ENCODE measurements at regions not wholly inside any gene's neighbourhood (a gene's known extent, or its start where the extent isn't known, plus 50 kb on each side); places are given as distances from the start of the nearest gene placed in this dataset.
"Not testable (repeated sequence)": the region's sequence is repeated elsewhere in the genome, so short reads cannot be mapped to it uniquely, and the experiment has no call there.

DNA sequence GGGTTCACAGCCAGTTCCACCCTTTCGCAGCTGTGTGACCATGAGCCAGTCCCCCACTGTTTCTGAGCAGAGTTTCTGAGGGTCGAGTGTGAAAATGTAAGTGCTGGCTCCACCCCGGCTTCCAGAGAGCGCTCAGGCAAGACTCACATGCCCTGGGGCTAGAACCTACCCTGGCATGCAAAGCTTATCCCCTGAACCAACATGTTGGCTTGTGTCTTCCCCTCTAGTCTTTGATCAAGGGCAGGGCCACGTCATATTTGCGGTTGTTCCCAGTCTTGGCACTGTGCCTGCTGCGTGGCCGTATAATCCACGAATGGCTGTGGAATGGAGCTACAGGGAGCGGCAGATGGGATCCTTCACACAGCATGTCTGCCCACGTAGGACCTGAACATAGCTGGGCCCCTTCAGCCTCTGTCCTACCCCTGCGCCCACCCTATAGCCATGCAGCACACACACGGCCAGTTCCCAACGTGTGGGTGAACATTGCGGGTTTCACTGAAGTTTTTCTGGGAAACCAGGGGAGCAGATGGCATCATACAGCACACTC lies 84.8 kb downstream of the MRM1 start:
- peak; percentile 13 for DNase-seq
- H3K4me3 ChIP-seq, result no peak overlapping the region

DNA sequence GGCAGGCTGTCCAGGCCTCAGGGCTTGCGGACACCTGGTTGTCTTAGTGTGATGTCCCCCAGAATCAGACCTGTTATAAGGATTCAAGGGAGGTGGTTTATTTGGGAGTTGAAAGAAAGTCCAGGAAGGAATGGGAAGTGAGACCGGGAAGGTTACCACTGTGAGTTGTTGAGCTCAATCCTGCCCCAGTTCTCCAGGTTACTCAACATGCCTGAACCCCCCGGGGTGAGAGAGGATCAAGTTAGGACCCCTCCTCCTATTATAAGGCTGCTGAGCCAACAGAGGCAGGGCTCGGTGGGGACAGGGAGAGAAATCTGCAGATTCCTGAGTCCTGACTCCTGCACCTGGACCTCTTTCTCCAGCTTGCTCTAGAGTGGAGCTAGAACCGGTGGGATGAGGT lies 86.4 kb downstream of the MRM1 start:
- Histone ChIP-seq H3K27me3 (peaks cover 18% of the 10 kb centered on the region), H3K9me3 (no peaks in the 10 kb centered on the region), H3K36me3 (no peaks in the 10 kb centered on the region), H3K4me3 (no peak overlapping the region)
- DNase-seq, result no peak

More for the DNA sequence above, 84.8 kb downstream of the MRM1 start:
- H3K9me3 ChIP-seq, result no peaks in the 10 kb centered on the region
- peaks cover 11% of the 10 kb centered on the region for H3K27me3 ChIP-seq
- no peaks in the 10 kb centered on the region for H3K36me3 ChIP-seq

DNA sequence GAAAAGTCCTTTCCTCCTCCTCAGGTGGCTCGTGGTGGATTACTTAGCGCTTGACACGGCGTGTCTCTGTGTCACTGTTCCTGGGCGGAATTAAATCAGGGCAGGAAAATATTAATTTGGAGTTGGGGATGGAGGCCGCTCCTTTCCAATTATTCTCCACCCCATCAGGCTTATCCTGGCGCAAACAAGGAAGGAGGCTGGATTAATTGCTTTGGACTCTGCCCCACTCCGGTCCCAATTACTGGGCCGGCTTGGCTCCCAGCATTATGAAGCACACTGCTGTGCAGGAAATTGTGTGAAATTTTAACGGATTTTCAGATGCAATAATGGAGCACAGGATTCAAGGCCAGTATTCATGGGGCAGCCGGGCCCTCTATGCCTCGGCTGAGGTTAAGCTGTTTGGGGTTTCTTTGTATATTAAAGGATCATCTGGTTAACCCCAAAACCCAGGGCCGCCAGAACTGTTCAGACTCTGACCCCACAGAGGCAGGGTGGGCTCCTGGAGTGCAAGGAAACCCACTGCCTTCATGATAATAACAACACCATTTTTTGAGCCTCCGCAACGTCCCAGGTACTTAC lies 87.8 kb downstream of the MRM1 start:
- H3K4me3 ChIP-seq, result no peak overlapping the region
- H3K9me3 ChIP-seq, result no peaks in the 10 kb centered on the region
- no peaks in the 10 kb centered on the region for H3K36me3 ChIP-seq
- H3K27me3 ChIP-seq, result peaks cover 27% of the 10 kb centered on the region
- DNase-seq, result no peak

DNA sequence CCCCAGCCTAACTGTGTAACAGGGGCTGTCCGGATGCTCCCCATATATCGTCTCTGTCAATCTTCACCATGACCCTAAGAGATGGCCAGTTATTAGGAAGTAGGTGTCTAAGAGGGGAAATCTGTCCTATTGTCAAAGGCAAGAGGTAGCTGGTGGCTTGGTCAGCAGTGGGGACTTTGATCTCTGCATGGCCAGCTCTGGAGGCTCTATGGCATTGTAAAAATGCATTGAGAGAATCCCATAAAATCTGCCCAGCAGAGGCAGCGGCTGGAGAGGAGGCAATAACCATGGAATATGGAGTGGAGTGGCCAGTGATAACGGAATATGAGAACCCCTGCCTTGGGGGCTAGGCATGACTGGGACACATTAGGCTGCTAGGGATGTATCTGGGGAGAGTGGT lies 88.8 kb downstream of the MRM1 start:
- Histone ChIP-seq H3K27me3 (peaks cover 29% of the 10 kb centered on the region), H3K4me3 (no peak overlapping the region), H3K36me3 (no peaks in the 10 kb centered on the region), H3K9me3 (no peaks in the 10 kb centered on the region)
- DNase-seq, result no peak

DNA sequence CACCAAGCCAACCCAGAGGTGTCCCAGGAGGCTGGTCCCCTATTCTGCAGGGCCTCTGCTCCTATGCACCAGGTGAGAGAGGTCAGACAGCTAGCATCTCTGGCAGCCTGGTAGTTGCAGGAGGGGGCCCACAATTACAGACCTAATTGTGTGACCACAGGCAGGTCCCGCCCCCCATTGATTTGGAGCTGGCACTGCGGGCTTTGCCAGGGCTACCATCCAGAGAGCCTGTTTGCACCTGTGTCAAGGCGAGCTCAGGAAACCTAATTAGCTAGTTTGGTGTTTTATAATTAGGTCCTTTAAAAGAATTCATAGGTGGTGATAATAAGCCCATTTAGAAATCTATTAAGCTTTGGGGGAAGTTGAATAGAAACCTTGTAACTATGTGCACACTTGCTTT lies 90.2 kb downstream of the MRM1 start:
- Histone ChIP-seq H3K36me3 (no peaks in the 10 kb centered on the region), H3K27me3 (peaks cover 29% of the 10 kb centered on the region), H3K4me3 (no peak overlapping the region), H3K9me3 (no peaks in the 10 kb centered on the region)
- DNase-seq, result no peak

DNA sequence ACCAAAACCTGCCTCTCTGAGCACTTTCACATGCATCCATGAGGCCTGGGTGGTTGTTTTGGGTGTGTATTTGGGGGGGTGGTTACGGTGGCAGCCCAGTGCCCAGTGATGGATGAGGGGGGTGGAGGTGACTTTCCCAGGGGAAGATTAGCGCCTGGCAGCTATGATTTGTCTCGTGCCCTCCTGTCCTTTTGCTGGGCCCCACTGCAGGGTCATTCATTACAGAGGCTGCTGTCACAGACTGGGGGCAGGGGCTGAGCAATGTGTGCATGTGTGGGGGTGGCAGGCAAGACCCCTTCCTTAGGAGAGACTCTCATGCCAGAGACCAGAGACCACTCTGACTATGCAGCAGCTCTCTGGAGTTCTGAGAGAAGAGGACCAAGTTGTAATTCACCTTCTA lies 93.7 kb downstream of the MRM1 start:
- DNase-seq, result no peak
- peaks cover 20% of the 10 kb centered on the region for H3K27me3 ChIP-seq
- no peaks in the 10 kb centered on the region for H3K36me3 ChIP-seq
- H3K4me3 ChIP-seq, result no peak overlapping the region
- H3K9me3 ChIP-seq, result no peaks in the 10 kb centered on the region

DNA sequence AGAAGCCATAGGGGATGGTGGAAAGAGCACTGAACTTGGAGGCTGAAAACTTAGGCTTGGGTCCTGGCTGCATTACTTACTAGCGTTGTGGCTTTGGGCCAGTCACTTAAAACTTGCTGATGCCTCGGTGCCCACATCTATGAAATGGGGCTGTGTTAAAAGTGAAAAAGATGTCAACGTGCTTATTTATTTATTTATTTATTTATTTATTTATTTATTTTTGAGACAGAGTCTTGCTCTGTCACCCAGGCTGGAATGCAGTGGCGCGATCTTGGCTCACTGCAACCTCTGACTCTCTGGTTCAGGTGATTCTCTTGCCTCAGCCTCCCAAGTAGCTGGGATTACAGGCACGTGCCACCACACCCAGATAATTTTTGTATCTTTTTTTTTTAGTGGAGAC lies 94.3 kb downstream of the MRM1 start:
- peaks cover 20% of the 10 kb centered on the region for H3K27me3 ChIP-seq
- H3K4me3 ChIP-seq, H3K9me3 ChIP-seq, DNase-seq, H3K36me3 ChIP-seq: not testable (repeated sequence)

DNA sequence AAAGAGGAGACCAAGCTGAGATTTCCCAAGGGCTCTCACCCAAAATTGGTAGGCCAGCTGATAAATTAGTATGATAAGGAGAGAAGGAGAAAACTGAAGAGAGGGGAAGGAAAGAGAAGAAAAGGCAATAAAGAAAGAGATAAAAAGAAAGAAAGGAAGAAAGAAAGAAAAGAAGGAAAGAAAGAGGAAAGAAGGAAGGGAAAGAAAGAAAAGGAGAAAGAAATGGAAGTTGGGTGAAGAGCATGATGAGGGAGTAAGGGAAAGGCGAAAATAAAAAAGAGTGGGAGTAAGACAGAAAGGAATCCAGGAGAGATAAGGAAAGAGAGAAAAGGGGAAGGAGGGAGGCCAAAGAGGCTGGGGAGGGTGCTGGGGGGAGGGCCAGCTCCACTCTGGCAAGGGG lies 95.4 kb downstream of the MRM1 start:
- Histone ChIP-seq H3K27me3 (peaks cover 17% of the 10 kb centered on the region), H3K36me3 (no peaks in the 10 kb centered on the region), H3K4me3 (no peak overlapping the region), H3K9me3 (no peaks in the 10 kb centered on the region)
- no peak for DNase-seq

DNA sequence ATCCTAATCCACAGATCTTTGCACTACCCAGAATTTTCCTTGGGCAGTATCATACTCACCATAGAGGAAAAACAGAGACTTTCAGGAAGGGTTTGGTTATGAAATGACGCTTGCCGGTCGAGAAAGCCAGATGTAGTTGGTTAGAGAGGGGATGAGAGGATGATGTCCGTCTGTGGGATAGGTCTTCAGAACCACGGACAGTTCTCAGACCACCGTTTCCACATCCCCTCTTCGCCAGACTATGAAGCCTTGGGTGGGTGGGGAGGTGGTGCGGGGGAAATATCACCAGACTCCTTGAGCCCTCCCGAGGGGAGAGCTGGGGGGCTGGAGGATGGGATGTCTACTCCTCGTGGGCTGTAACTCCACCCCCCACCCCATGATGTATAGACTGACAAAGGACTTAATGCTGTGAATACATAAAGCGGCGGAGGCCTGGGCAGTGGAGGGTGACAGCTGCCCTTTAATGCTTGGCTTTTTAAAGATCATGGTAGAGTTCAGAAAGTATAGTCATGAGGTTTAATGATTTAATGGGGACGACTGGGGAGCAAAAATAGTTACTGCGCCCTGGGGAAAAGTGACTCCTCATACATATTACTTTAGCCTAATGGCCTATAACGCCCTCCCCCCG lies 96.6 kb downstream of the MRM1 start:
- H3K9me3 ChIP-seq, result no peaks in the 10 kb centered on the region
- no peaks in the 10 kb centered on the region for H3K36me3 ChIP-seq
- H3K27me3 ChIP-seq, result peaks cover 11% of the 10 kb centered on the region
- H3K4me3 ChIP-seq, result no peak overlapping the region
- DNase-seq, result no peak

DNA sequence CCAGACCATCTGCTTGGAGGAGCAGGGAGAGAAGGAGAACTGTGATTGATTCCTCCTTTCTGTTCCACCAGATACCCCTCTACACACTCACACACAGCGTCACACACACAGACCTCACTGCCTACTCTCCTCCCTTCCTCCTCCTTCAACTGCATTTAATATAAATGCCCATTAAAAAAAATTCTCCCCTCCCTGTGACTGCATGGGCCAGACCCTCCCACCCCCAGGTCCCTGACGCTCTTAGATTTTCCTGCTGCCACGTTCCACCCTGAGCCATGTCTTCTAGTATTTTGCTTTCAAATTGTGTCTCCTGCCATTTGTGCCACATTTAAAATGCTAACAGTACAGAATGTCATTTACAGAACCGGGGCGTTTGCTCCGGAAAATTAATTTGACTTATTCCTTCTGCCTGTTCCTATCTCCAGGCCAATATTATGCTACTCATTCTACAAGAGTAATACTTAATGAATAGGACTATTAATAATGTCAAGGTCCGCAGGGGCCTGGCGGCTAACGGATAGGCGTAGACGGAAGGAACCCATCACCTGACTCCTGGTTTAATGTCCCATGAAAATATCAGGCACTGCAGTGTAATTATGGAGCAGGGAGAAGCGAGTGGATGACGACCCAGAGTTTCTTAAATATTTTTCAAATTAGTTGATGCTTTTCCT lies 100.2 kb downstream of the MRM1 start:
- H3K4me3 ChIP-seq, result no peak overlapping the region
- H3K36me3 ChIP-seq, result no peaks in the 10 kb centered on the region
- H3K9me3 ChIP-seq, result no peaks in the 10 kb centered on the region
- no peak for DNase-seq
- H3K27me3 ChIP-seq, result peaks cover 23% of the 10 kb centered on the region

DNA sequence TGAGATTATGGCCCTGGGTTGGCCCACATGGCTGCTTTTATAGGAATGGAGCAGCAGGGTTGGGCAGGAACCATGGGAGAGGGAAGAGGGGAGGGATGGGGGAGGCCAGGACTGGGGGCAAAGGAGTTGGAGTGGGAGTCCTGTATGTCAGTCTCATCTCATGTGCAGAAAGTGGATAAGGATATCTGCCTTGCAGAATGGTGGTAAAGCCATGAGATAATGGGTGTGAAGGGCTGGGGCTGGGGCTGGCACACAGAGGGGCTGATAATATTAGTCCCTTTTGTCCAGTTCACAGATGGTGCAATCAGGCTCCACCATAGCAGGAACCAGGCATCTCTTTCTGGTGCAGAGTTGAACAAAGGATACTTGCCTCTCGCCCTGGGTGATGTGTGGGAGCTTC lies 101.3 kb downstream of the MRM1 start:
- no peak for DNase-seq
- Histone ChIP-seq H3K36me3 (no peaks in the 10 kb centered on the region), H3K4me3 (no peak overlapping the region), H3K9me3 (no peaks in the 10 kb centered on the region), H3K27me3 (peaks cover 25% of the 10 kb centered on the region)

DNA sequence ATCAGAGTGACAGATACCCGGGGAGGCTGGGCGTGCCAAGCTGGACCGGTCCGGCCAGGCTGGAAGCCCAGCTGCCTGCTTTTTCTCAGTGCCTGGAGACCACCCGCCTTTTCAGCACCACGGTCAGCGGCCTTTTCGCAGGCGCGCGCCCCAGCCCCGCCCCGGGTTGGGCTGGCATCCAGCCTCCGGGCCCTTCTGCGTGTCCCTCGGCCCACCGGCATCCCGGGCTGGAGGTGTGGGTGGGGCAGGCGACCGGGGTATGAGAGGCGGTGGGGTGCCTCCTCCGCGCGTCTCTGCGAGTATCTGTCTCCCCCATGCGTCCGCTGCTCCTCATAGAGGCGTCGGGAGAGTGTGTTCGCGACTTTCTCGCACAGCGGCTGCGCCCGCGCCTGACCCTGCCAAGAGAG lies 102.5 kb downstream of the MRM1 start:
- H3K27me3 ChIP-seq, result peaks cover 23% of the 10 kb centered on the region
- H3K36me3 ChIP-seq, result no peaks in the 10 kb centered on the region
- peak; percentile 49 for DNase-seq
- H3K9me3 ChIP-seq, result no peaks in the 10 kb centered on the region
- H3K4me3 ChIP-seq, result no peak overlapping the region

DNA sequence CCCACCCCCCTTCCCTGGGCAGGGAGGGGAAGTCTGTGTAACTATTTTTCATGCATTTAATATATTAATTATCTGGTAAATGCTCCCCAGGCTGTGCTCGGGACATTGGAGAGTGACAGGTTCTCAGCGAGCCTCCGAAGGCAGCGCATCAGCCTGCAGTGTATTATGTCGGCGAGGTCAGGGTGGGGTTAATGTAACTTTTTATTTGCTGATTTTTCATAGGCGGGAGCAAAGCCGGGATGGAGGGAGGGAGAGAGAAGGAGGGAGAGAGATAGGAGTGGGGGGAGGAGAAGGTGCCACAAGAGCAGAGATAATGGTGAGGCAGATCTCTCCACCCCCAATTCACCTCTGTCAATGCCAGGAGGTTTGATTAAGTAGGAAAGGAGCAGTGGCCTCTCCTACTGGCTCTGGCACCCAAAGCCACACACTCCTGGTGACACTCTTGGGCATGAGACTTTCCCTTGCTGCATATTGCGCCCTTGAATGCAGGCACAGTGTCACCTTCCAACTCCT lies 104.0 kb downstream of the MRM1 start:
- DNase-seq, result no peak
- Histone ChIP-seq H3K27me3 (peaks cover 23% of the 10 kb centered on the region), H3K4me3 (no peak overlapping the region), H3K36me3 (no peaks in the 10 kb centered on the region), H3K9me3 (no peaks in the 10 kb centered on the region)

DNA sequence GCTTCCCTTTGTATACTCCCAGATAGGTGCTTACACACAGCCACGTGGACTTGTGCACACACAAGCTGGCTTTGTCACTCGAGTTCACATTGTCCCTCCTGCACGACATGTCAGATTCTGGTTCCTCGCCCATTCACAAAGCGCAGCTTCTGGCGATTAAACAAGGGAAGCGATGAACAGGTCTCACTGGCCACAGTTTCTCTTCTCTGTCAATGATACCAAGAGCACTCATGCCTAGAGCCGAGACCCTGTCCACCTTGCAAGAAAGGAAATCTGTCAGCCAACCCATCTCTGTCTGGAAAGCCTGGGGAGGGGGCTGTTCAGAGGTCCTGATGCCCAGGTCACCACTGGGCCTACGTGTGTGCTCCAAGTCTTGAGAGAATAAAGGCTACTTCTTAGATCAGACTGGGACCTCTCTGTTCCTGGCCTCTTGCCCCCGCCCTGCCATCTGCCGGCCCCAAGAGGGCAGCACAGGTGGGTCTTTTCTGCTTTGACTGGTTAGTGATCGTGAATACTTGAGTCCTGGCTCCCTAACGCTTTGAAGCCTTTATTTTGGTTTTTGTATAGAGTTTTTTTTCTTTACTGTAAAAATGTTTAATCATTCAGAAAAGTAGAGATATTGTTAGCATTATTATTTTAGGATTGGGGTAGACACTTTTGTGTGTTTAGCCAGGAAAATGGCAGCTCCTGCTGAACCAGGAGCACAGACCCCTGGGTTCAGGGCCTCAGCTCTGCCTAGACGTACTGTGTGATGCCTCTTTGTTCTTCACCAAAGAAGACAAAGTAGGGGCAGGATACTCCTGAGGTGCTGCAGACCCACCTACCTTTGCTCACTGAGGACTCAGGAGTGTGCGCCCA lies 104.7 kb downstream of the MRM1 start:
- H3K36me3 ChIP-seq, result no peaks in the 10 kb centered on the region
- DNase-seq, result peak; percentile 48
- H3K4me3 ChIP-seq, result no peak overlapping the region
- no peaks in the 10 kb centered on the region for H3K9me3 ChIP-seq
- peaks cover 23% of the 10 kb centered on the region for H3K27me3 ChIP-seq

DNA sequence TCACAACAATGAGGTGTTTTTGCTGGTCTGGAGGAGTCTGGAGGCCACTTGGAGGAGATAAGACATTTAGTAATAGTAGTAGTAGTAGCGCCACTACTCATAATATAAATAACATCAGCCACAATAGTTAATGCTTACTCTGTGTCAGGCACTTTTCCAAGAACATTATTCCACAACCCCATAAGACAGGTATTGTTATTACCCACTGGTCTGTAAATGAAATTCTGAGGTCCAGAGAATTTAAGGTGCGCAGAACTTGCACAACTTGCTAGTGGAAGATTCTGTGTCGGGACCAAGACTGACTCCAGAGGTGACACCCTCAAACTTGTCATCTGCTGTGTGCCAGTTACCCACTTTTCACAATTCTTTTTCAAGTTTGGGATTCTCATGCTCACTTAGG lies 106.5 kb downstream of the MRM1 start:
- H3K36me3 ChIP-seq, result no peaks in the 10 kb centered on the region

DNA sequence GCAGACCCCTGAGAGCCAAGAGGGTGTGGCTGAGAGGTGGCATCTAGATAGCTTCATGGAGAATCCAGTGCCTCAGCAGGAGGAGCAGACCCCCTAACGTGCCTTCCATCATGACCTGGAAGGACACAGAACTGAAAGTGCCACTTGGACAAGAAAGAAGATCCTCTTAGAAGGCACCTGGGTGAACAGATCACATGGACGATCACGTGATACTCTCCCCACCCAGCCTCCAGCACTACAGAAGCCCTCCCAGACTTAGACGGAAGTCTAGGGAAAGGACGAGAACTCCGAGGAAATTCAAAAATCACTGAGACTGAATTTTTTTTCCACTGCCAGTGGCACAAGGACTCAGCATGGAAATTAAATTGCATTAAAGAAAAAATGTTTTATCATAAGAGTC lies 113.4 kb downstream of the MRM1 start:
- DNase-seq, result no peak
- Histone ChIP-seq H3K9me3 (no peaks in the 10 kb centered on the region), H3K27me3 (peaks cover 9% of the 10 kb centered on the region), H3K4me3 (no peak overlapping the region), H3K36me3 (no peaks in the 10 kb centered on the region)

More for the DNA sequence above, 106.5 kb downstream of the MRM1 start:
- no peaks in the 10 kb centered on the region for H3K9me3 ChIP-seq
- no peak overlapping the region for H3K4me3 ChIP-seq
- peaks cover 23% of the 10 kb centered on the region for H3K27me3 ChIP-seq
- no peak for DNase-seq

DNA sequence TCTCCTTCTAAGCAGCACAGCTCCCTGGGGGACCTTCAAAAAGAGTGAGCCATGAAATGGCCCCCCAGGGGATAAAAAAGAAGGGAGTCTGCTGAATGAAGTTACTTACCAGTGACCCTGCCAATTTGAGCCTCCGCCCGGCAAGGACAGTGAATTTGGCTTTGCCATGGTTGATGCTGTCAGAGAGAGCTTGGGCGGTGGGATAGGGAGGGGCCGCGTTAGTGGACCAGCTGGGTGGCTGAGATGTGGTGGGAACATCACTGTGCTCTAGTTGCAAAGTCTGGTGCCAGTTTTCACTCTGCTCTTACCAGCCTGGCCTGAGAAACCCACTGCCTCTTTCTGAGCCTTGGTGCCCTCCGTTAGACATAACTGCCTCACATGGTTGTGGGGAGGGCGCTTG lies 114.6 kb downstream of the MRM1 start:
- H3K36me3 ChIP-seq, result no peaks in the 10 kb centered on the region
- DNase-seq, result no peak
- H3K9me3 ChIP-seq, result no peaks in the 10 kb centered on the region
- no peak overlapping the region for H3K4me3 ChIP-seq
- peaks cover 9% of the 10 kb centered on the region for H3K27me3 ChIP-seq

Measured in MG63 (cell line).